ENCODE measurements at regions not wholly inside any gene's neighbourhood (a gene's known extent, or its start where the extent isn't known, plus 50 kb on each side); places are given as distances from the start of the nearest gene placed in this dataset.

DNA sequence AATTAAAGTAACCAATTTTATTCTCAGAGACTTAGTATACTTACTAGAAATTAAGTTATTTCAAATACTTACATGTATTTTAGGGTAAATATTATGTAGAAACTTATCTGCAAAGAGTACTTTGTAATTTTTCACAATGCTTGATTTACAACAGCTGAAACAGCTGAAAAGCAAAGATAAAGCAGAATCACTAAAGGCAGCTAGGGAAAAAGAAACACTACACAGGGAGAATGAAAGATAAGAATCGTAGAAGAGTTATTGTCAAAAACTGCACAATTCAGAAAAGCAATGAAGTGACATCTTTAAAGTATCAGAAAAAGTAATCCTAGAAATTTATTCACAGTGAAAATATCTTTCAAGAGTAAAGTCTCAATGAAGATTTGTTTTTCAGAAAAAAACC, 69.7 kb upstream of the ZNF804B start:
- H3K9me2 ChIP-seq (ENCODE audit: insufficient read depth): no peaks in the 10 kb centered on the region
- TF ChIP-seq CREB1 (CRISPR knock-in tag; IDR thresholded peaks at IDR 0.05; ENCODE audit: low read depth) (no peak), ZNF331 (CRISPR knock-in tag; IDR thresholded peaks at IDR 0.05; ENCODE audit: low read depth) (no peak), JUNB (IDR thresholded peaks at IDR 0.05; ENCODE audit: unreplicated experiment) (no peak), ZNF114 (CRISPR knock-in tag; IDR thresholded peaks at IDR 0.05) (no peak), NANOG (IDR thresholded peaks at IDR 0.05; ENCODE audit: borderline replicate concordance) (no peak), POLR2AphosphoS5 (IDR thresholded peaks at IDR 0.05; ENCODE audit: low read depth) (no peak), STAT1 (IDR thresholded peaks at IDR 0.05; ENCODE audit: unreplicated experiment) (no peak), EZH2phosphoT487 (IDR thresholded peaks at IDR 0.05; ENCODE audit: unreplicated experiment) (no peak), EZH2 (IDR thresholded peaks at IDR 0.05; ENCODE audit: low read depth, unreplicated experiment) (no peak)
- TF ChIP-seq, protein P1, sequence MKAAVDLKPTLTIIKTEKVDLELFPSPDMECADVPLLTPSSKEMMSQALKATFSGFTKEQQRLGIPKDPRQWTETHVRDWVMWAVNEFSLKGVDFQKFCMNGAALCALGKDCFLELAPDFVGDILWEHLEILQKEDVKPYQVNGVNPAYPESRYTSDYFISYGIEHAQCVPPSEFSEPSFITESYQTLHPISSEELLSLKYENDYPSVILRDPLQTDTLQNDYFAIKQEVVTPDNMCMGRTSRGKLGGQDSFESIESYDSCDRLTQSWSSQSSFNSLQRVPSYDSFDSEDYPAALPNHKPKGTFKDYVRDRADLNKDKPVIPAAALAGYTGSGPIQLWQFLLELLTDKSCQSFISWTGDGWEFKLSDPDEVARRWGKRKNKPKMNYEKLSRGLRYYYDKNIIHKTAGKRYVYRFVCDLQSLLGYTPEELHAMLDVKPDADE (IDR thresholded peaks at IDR 0.05): no peak
- TF ChIP-seq, protein P2, sequence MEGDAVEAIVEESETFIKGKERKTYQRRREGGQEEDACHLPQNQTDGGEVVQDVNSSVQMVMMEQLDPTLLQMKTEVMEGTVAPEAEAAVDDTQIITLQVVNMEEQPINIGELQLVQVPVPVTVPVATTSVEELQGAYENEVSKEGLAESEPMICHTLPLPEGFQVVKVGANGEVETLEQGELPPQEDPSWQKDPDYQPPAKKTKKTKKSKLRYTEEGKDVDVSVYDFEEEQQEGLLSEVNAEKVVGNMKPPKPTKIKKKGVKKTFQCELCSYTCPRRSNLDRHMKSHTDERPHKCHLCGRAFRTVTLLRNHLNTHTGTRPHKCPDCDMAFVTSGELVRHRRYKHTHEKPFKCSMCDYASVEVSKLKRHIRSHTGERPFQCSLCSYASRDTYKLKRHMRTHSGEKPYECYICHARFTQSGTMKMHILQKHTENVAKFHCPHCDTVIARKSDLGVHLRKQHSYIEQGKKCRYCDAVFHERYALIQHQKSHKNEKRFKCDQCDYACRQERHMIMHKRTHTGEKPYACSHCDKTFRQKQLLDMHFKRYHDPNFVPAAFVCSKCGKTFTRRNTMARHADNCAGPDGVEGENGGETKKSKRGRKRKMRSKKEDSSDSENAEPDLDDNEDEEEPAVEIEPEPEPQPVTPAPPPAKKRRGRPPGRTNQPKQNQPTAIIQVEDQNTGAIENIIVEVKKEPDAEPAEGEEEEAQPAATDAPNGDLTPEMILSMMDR (conservative IDR thresholded peaks at IDR 0.05; ENCODE audit: low read depth in 2 of 2): no peak
- TF ChIP-seq, protein P3, sequence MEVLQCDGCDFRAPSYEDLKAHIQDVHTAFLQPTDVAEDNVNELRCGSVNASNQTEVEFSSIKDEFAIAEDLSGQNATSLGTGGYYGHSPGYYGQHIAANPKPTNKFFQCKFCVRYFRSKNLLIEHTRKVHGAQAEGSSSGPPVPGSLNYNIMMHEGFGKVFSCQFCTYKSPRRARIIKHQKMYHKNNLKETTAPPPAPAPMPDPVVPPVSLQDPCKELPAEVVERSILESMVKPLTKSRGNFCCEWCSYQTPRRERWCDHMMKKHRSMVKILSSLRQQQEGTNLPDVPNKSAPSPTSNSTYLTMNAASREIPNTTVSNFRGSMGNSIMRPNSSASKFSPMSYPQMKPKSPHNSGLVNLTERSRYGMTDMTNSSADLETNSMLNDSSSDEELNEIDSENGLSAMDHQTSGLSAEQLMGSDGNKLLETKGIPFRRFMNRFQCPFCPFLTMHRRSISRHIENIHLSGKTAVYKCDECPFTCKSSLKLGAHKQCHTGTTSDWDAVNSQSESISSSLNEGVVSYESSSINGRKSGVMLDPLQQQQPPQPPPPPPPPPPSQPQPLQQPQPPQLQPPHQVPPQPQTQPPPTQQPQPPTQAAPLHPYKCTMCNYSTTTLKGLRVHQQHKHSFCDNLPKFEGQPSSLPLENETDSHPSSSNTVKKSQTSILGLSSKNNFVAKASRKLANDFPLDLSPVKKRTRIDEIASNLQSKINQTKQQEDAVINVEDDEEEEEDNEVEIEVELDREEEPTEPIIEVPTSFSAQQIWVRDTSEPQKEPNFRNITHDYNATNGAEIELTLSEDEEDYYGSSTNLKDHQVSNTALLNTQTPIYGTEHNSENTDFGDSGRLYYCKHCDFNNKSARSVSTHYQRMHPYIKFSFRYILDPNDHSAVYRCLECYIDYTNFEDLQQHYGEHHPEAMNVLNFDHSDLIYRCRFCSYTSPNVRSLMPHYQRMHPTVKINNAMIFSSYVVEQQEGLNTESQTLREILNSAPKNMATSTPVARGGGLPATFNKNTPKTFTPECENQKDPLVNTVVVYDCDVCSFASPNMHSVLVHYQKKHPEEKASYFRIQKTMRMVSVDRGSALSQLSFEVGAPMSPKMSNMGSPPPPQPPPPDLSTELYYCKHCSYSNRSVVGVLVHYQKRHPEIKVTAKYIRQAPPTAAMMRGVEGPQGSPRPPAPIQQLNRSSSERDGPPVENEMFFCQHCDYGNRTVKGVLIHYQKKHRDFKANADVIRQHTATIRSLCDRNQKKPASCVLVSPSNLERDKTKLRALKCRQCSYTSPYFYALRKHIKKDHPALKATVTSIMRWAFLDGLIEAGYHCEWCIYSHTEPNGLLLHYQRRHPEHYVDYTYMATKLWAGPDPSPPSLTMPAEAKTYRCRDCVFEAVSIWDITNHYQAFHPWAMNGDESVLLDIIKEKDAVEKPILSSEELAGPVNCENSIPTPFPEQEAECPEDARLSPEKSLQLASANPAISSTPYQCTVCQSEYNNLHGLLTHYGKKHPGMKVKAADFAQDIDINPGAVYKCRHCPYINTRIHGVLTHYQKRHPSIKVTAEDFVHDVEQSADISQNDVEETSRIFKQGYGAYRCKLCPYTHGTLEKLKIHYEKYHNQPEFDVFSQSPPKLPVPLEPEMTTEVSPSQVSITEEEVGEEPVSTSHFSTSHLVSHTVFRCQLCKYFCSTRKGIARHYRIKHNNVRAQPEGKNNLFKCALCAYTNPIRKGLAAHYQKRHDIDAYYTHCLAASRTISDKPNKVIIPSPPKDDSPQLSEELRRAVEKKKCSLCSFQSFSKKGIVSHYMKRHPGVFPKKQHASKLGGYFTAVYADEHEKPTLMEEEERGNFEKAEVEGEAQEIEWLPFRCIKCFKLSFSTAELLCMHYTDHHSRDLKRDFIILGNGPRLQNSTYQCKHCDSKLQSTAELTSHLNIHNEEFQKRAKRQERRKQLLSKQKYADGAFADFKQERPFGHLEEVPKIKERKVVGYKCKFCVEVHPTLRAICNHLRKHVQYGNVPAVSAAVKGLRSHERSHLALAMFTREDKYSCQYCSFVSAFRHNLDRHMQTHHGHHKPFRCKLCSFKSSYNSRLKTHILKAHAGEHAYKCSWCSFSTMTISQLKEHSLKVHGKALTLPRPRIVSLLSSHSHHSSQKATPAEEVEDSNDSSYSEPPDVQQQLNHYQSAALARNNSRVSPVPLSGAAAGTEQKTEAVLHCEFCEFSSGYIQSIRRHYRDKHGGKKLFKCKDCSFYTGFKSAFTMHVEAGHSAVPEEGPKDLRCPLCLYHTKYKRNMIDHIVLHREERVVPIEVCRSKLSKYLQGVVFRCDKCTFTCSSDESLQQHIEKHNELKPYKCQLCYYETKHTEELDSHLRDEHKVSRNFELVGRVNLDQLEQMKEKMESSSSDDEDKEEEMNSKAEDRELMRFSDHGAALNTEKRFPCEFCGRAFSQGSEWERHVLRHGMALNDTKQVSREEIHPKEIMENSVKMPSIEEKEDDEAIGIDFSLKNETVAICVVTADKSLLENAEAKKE (CRISPR knock-in tag; IDR thresholded peaks at IDR 0.05): no peak
- TF ChIP-seq, protein P4, sequence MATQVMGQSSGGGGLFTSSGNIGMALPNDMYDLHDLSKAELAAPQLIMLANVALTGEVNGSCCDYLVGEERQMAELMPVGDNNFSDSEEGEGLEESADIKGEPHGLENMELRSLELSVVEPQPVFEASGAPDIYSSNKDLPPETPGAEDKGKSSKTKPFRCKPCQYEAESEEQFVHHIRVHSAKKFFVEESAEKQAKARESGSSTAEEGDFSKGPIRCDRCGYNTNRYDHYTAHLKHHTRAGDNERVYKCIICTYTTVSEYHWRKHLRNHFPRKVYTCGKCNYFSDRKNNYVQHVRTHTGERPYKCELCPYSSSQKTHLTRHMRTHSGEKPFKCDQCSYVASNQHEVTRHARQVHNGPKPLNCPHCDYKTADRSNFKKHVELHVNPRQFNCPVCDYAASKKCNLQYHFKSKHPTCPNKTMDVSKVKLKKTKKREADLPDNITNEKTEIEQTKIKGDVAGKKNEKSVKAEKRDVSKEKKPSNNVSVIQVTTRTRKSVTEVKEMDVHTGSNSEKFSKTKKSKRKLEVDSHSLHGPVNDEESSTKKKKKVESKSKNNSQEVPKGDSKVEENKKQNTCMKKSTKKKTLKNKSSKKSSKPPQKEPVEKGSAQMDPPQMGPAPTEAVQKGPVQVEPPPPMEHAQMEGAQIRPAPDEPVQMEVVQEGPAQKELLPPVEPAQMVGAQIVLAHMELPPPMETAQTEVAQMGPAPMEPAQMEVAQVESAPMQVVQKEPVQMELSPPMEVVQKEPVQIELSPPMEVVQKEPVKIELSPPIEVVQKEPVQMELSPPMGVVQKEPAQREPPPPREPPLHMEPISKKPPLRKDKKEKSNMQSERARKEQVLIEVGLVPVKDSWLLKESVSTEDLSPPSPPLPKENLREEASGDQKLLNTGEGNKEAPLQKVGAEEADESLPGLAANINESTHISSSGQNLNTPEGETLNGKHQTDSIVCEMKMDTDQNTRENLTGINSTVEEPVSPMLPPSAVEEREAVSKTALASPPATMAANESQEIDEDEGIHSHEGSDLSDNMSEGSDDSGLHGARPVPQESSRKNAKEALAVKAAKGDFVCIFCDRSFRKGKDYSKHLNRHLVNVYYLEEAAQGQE (IDR thresholded peaks at IDR 0.05; ENCODE audit: unreplicated experiment): no peak
- ATAC-seq: no peak

More for the DNA sequence above, 69.7 kb upstream of the ZNF804B start:
- Mint-ChIP-seq H3K27me3 (ENCODE audit: insufficient read depth, low read depth, poor library complexity) (peaks cover 2% of the 10 kb centered on the region), H3K4me1 (peaks cover 7% of the 10 kb centered on the region; the same call in 2 of the 3 replicates), H3K36me3 (ENCODE audit: low read depth) (no peaks in the 10 kb centered on the region), H3K4me3 (no peak overlapping the region), H3K27ac (no peak overlapping the region), H3K9me3 (no peaks in the 10 kb centered on the region)
- Histone ChIP-seq H3K4me3 (no peak overlapping the region), H4K20me1 (replicated peaks; ENCODE audit: insufficient read depth) (no peaks in the 10 kb centered on the region), H3F3A (replicated peaks; ENCODE audit: low read depth) (no peaks in the 10 kb centered on the region), H3K4me1 (ENCODE audit: insufficient read depth) (peaks cover 7% of the 10 kb centered on the region; the same call in 1 of the 2 replicates), H2AFZ (no peak overlapping the region), H3K79me2 (replicated peaks; ENCODE audit: insufficient read depth) (no peaks in the 10 kb centered on the region), H3K36me3 (ENCODE audit: insufficient read depth) (no peaks in the 10 kb centered on the region), H3K4me2 (no peak overlapping the region), H3K27me3 (ENCODE audit: insufficient read depth) (no peaks in the 10 kb centered on the region), H3K27ac (ENCODE audit: low read depth) (no peak overlapping the region)
- no peak for DNase-seq (ENCODE audit: low spot score)
